H9 (cell line): ENCODE measurements at regions not wholly inside any gene's neighbourhood (a gene's known extent, or its start where the extent isn't known, plus 50 kb on each side); places are given as distances from the start of the nearest gene placed in this dataset.

ENCODE experiments used
- DNase-seq: peaks from one replicate; pipeline ENCODE4 v3.0.0-alpha.2; 2017
- H2AFZ ChIP-seq: one replicate; pipeline ENCODE4 v1.6.1; 2013; ENCODE audit warnings: mild to moderate bottlenecking, low read length, control low read depth, moderate library complexity
- H2AK5ac ChIP-seq: 2 replicates; pipeline ENCODE4 v1.6.1; 2013; ENCODE audit warnings: low read length, control low read depth, mixed read lengths; ENCODE audit not compliant: insufficient read length
- H2BK120ac ChIP-seq: one replicate; pipeline ENCODE4 v1.6.1; 2013; ENCODE audit warnings: low read depth, mild to moderate bottlenecking, low read length, control low read depth, inconsistent platforms; ENCODE audit not compliant: poor library complexity, severe bottlenecking
- H2BK12ac ChIP-seq: 2 replicates; pipeline ENCODE4 v1.6.1; 2013; ENCODE audit warnings: low read length, control low read depth, mixed read lengths, low read depth; ENCODE audit not compliant: insufficient read length
- H2BK15ac ChIP-seq: 2 replicates; pipeline ENCODE4 v1.6.1; 2013; ENCODE audit warnings: low read depth, low read length, control low read depth
- H2BK20ac ChIP-seq: one replicate; pipeline ENCODE4 v1.6.1; 2013; ENCODE audit warnings: low read depth, mild to moderate bottlenecking, low read length, control low read depth, inconsistent platforms; ENCODE audit not compliant: poor library complexity, severe bottlenecking
- H2BK5ac ChIP-seq: 2 replicates; pipeline ENCODE4 v1.6.1; 2013; ENCODE audit warnings: low read length, control low read depth, mixed read lengths; ENCODE audit not compliant: insufficient read length
- H3K14ac ChIP-seq: 2 replicates; pipeline ENCODE4 v1.6.1; 2013; ENCODE audit warnings: low read length, control low read depth; ENCODE audit not compliant: insufficient read depth
- H3K18ac ChIP-seq: 2 replicates; pipeline ENCODE4 v1.6.1; 2013; ENCODE audit warnings: low read depth, mild to moderate bottlenecking, mixed read lengths, low read length, control low read depth; ENCODE audit not compliant: insufficient read length
- H3K23ac ChIP-seq: 2 replicates; pipeline ENCODE4 v1.6.1; 2013; ENCODE audit warnings: low read length, control low read depth, mixed read lengths, low read depth; ENCODE audit not compliant: insufficient read length
- H3K23me2 ChIP-seq: 2 replicates; pipeline ENCODE4 v1.6.1; 2013; ENCODE audit warnings: low read depth, mild to moderate bottlenecking, mixed read lengths, low read length, control low read depth; ENCODE audit not compliant: insufficient read length, poor library complexity, severe bottlenecking
- H3K27ac ChIP-seq: 2 replicates; pipeline ENCODE4 v1.5.1; 2013; ENCODE audit warnings: low read length, control low read depth, mixed read lengths, low read depth; ENCODE audit not compliant: insufficient read length
- H3K27me3 ChIP-seq: 2 replicates; pipeline ENCODE4 v1.6.1; 2013; ENCODE audit warnings: low read length, control low read depth, inconsistent platforms; ENCODE audit not compliant: insufficient read depth
- H3K4ac ChIP-seq: 2 replicates; pipeline ENCODE4 v1.6.1; 2013; ENCODE audit warnings: low read depth, mild to moderate bottlenecking, control low read depth, inconsistent platforms, low read length, moderate library complexity
- H3K4me1 ChIP-seq: 2 replicates; pipeline ENCODE4 v1.6.1; 2013; ENCODE audit warnings: low read length, control low read depth, inconsistent platforms; ENCODE audit not compliant: insufficient read depth
- H3K4me2 ChIP-seq: 2 replicates; pipeline ENCODE4 v1.6.1; 2013; ENCODE audit warnings: low read length, control low read depth, mixed read lengths; ENCODE audit not compliant: insufficient read length, insufficient read depth
- H3K56ac ChIP-seq: 2 replicates; pipeline ENCODE4 v1.6.1; 2013; ENCODE audit warnings: low read depth, mild to moderate bottlenecking, mixed read lengths, low read length, control low read depth; ENCODE audit not compliant: insufficient read length
- H3K79me1 ChIP-seq: 2 replicates; pipeline ENCODE4 v1.6.1; 2013; ENCODE audit warnings: low read depth, mild to moderate bottlenecking, moderate library complexity, low read length, control low read depth, inconsistent platforms; ENCODE audit not compliant: insufficient read depth, poor library complexity, severe bottlenecking
- H3K79me2 ChIP-seq: 2 replicates; pipeline ENCODE4 v1.6.1; 2013; ENCODE audit warnings: low read length, control low read depth, inconsistent platforms; ENCODE audit not compliant: insufficient read depth
- H3K9ac ChIP-seq: 2 replicates; pipeline ENCODE4 v1.6.1; 2013; ENCODE audit warnings: low read length, control low read depth, mixed read lengths; ENCODE audit not compliant: insufficient read length; ENCODE audit errors: extremely low read depth
- H3K9me3 ChIP-seq: one replicate; pipeline ENCODE4 v1.6.1; 2013; ENCODE audit warnings: low read depth, low read length, inconsistent platforms; ENCODE audit not compliant: control insufficient read depth
- H3T11ph ChIP-seq: one replicate; pipeline ENCODE4 v1.6.1; 2013; ENCODE audit warnings: mild to moderate bottlenecking, low read length, control low read depth, inconsistent platforms
- H4K20me1 ChIP-seq: one replicate; pipeline ENCODE4 v1.6.1; 2013; ENCODE audit not compliant: control insufficient read depth, insufficient read length, insufficient read depth
- H4K5ac ChIP-seq: 2 replicates; pipeline ENCODE4 v1.6.1; 2013; ENCODE audit warnings: low read depth, mild to moderate bottlenecking, mixed read lengths, low read length, control low read depth; ENCODE audit not compliant: insufficient read length
- H4K8ac ChIP-seq: replicated peaks from 2 replicates; pipeline ENCODE4 v1.6.1; 2013; ENCODE audit warnings: low read length, control low read depth, mixed read lengths, low read depth; ENCODE audit not compliant: insufficient read length
- H4K91ac ChIP-seq: 2 replicates; pipeline ENCODE4 v1.6.1; 2013; ENCODE audit warnings: low read depth, mild to moderate bottlenecking, moderate library complexity, mixed read lengths, low read length, control low read depth; ENCODE audit not compliant: insufficient read length
- H3K27ac Mint-ChIP-seq, 3 experiments: 2 replicates in 2 of 3; 3 replicates in 1 of 3; pipeline ENCODE4 v1.8.0; 2020 to 2021; ENCODE audit warnings: mixed read lengths in 3 of 3, mild to moderate bottlenecking in 1 of 3, moderate library complexity in 1 of 3
- H3K27me3 Mint-ChIP-seq: 2 replicates; pipeline ENCODE4 v1.8.0; 2021; ENCODE audit warnings: low read depth, mild to moderate bottlenecking, moderate library complexity, mixed read lengths
- H3K36me3 Mint-ChIP-seq, 3 experiments: 2 replicates in 2 of 3; 3 replicates in 1 of 3; pipeline ENCODE4 v1.8.0; 2020 to 2021; ENCODE audit warnings: low read depth in 3 of 3, mixed read lengths in 3 of 3; ENCODE audit not compliant: insufficient read depth in 1 of 3
- H3K4me1 Mint-ChIP-seq, 2 experiments: 2 replicates each; pipeline ENCODE4 v1.8.0; 2020; ENCODE audit warnings: mixed read lengths in 2 of 2
- H3K4me3 Mint-ChIP-seq, 2 experiments: 2 replicates in 1 of 2; 3 replicates in 1 of 2; pipeline ENCODE4 v1.8.0; 2020 to 2021; ENCODE audit warnings: mild to moderate bottlenecking in 2 of 2, mixed read lengths in 2 of 2, moderate library complexity in 1 of 2
- H3K9me3 Mint-ChIP-seq, 2 experiments: 2 replicates in 1 of 2; 3 replicates in 1 of 2; pipeline ENCODE4 v1.8.0; 2020; ENCODE audit warnings: mild to moderate bottlenecking in 2 of 2, mixed read lengths in 2 of 2, moderate library complexity in 1 of 2
- WGBS: extraction: QIAGEN DNeasy Blood & Tissue Kit; methylation state at CpG from one replicate; pipeline ENCODE4 v1.1.7; 2013; ENCODE audit warnings: missing lambda C conversion rate, low lambda C conversion rate, mixed read lengths; ENCODE audit not compliant: insufficient read length; ENCODE audit errors: extremely low coverage; 5-methylcytosine and 5-hydroxymethylcytosine counted together
- TF ChIP-seq, protein P1 (sequence below): fragments of 200-600 bp; sonication (generic); conservative IDR thresholded peaks from 3 replicates; pipeline ENCODE4 v1.8.0; 2021; ENCODE audit warnings: antibody characterized with exemption, mild to moderate bottlenecking

DNA sequence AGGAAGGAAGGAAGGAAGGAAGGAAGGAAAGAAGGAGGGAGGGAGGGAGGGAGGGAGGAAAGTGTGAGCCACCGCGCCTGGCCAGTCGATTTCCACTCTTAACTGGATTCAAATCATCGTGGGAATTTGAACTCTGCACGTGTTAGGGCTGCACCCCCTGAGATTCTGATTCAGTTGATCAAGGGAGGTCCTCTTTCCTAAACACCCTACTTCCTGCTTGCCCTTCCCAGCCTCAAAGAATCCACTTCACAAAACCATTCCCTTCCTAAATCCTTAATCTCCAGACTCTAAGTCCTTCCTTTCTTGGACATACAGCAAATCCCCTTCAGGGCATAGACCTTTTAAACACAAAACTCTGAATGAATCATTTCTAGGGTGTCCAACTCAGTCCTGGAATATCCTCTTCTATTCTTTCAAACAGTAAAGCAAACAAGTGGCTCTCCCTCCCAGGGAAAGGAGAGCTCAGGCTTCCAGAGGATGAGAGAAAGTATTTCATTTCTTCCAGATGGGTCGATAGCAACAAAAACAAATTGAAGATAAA lies 68.2 kb upstream of the MBOAT2 start:
- no peak overlapping the region for H2AFZ ChIP-seq
- H3K56ac ChIP-seq, result no peak overlapping the region
- H3K23ac ChIP-seq, result no peak overlapping the region
- TF ChIP-seq, protein P1, sequence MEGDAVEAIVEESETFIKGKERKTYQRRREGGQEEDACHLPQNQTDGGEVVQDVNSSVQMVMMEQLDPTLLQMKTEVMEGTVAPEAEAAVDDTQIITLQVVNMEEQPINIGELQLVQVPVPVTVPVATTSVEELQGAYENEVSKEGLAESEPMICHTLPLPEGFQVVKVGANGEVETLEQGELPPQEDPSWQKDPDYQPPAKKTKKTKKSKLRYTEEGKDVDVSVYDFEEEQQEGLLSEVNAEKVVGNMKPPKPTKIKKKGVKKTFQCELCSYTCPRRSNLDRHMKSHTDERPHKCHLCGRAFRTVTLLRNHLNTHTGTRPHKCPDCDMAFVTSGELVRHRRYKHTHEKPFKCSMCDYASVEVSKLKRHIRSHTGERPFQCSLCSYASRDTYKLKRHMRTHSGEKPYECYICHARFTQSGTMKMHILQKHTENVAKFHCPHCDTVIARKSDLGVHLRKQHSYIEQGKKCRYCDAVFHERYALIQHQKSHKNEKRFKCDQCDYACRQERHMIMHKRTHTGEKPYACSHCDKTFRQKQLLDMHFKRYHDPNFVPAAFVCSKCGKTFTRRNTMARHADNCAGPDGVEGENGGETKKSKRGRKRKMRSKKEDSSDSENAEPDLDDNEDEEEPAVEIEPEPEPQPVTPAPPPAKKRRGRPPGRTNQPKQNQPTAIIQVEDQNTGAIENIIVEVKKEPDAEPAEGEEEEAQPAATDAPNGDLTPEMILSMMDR, result no peak
- H2BK5ac ChIP-seq, result no peak overlapping the region
- no peak overlapping the region for H3T11ph ChIP-seq
- no peak overlapping the region for H4K5ac ChIP-seq
- peaks cover 9% of the 10 kb centered on the region; the same call in 1 of the 2 replicates for H3K4me1 ChIP-seq
- H3K36me3 Mint-ChIP-seq, result no peaks in the 10 kb centered on the region
- H3K79me1 ChIP-seq, result no peaks in the 10 kb centered on the region
- H2BK12ac ChIP-seq, result no peak overlapping the region
- no peaks in the 10 kb centered on the region for H3K9me3 ChIP-seq
- H3K27me3 ChIP-seq, result no peaks in the 10 kb centered on the region; the same call in 1 of the 2 replicates
- H2BK120ac ChIP-seq, result no peak overlapping the region
- no peak overlapping the region for H2AK5ac ChIP-seq
- no peak overlapping the region for H3K18ac ChIP-seq
- H3K4me3 Mint-ChIP-seq, result no peak overlapping the region
- no peaks in the 10 kb centered on the region for H3K23me2 ChIP-seq
- H2BK15ac ChIP-seq, result no peak overlapping the region
- H4K91ac ChIP-seq, result no peak overlapping the region
- H3K14ac ChIP-seq, result no peak overlapping the region
- no CpG with 5 or more reads among the region's 6 CpGs for WGBS
- H3K4me2 ChIP-seq, result no peak overlapping the region
- no peaks in the 10 kb centered on the region for H4K20me1 ChIP-seq
- no peak overlapping the region for H3K4ac ChIP-seq
- H4K8ac ChIP-seq, result no peak overlapping the region
- H3K79me2 ChIP-seq, result no peaks in the 10 kb centered on the region
- H2BK20ac ChIP-seq, result no peak overlapping the region
- no peak overlapping the region for H3K9ac ChIP-seq
- H3K4me1 Mint-ChIP-seq, result peaks cover 30 to 31% of the 10 kb centered on the region in 2 experiments
- H3K27me3 Mint-ChIP-seq, result peaks cover 19% of the 10 kb centered on the region
- no peak overlapping the region for H3K27ac Mint-ChIP-seq
- no peak overlapping the region for H3K27ac ChIP-seq
- no peaks in the 10 kb centered on the region for H3K9me3 Mint-ChIP-seq
- DNase-seq, result no peak
